IMR-90 (cell line): ENCODE measurements at regions not wholly inside any gene's neighbourhood (a gene's known extent, or its start where the extent isn't known, plus 50 kb on each side); places are given as distances from the start of the nearest gene placed in this dataset.

ENCODE experiments used
- BHLHE40 ChIP-seq: fragments of 150-350 bp; IDR thresholded peaks from 2 replicates; pipeline ENCODE4 v1.6.1; 2016; ENCODE audit warnings: mild to moderate bottlenecking, low read depth, low read length
- CEBPB ChIP-seq: IDR thresholded peaks from 2 replicates; pipeline ENCODE4 v1.6.1; 2012; ENCODE audit warnings: low read depth, low read length, improper control_type of control experiment
- CHD1 ChIP-seq: IDR thresholded peaks from 2 replicates; pipeline ENCODE4 v1.6.1; 2012; ENCODE audit warnings: low read depth, low read length, improper control_type of control experiment
- CTCF ChIP-seq: conservative IDR thresholded peaks from 2 replicates; pipeline ENCODE4 v1.5.1; 2012; ENCODE audit warnings: mild to moderate bottlenecking, low read depth, low read length, improper control_type of control experiment
- ELK1 ChIP-seq: fragments of 150-350 bp; IDR thresholded peaks from 2 replicates; pipeline ENCODE4 v1.6.1; 2016; ENCODE audit warnings: low read depth, mild to moderate bottlenecking, low read length, moderate library complexity, borderline replicate concordance
- MAFK ChIP-seq: IDR thresholded peaks from 2 replicates; pipeline ENCODE4 v1.6.1; 2012; ENCODE audit warnings: low read depth, low read length, improper control_type of control experiment
- MXI1 ChIP-seq: IDR thresholded peaks from 2 replicates; pipeline ENCODE4 v1.6.1; 2012; ENCODE audit warnings: low read depth, mild to moderate bottlenecking, low read length, moderate library complexity, borderline replicate concordance
- NFE2L2 ChIP-seq: fragments of 150-350 bp; IDR thresholded peaks from 2 replicates; pipeline ENCODE4 v1.6.1; 2016; ENCODE audit warnings: low read depth, mild to moderate bottlenecking, low read length
- POLR2A ChIP-seq: IDR thresholded peaks from 2 replicates; pipeline ENCODE4 v1.6.1; 2012; ENCODE audit warnings: mild to moderate bottlenecking, low read depth, low read length
- RAD21 ChIP-seq: IDR thresholded peaks from 2 replicates; pipeline ENCODE4 v1.6.1; 2012; ENCODE audit warnings: low read length, improper control_type of control experiment
- RFX5 ChIP-seq: IDR thresholded peaks from 2 replicates; pipeline ENCODE4 v1.8.0; 2012; ENCODE audit warnings: low read depth, mild to moderate bottlenecking, low read length, moderate library complexity
- SMC3 ChIP-seq: fragments of 150-350 bp; IDR thresholded peaks from 2 replicates; pipeline ENCODE4 v1.6.1; 2016; ENCODE audit warnings: low read depth, mild to moderate bottlenecking, antibody characterized with exemption, low read length, moderate library complexity
- TF ChIP-seq, protein P1 (sequence below): fragments of 150-350 bp; IDR thresholded peaks from 2 replicates; pipeline ENCODE4 v1.6.1; 2017; ENCODE audit warnings: mild to moderate bottlenecking, antibody characterized with exemption, low read length, low read depth

DNA sequence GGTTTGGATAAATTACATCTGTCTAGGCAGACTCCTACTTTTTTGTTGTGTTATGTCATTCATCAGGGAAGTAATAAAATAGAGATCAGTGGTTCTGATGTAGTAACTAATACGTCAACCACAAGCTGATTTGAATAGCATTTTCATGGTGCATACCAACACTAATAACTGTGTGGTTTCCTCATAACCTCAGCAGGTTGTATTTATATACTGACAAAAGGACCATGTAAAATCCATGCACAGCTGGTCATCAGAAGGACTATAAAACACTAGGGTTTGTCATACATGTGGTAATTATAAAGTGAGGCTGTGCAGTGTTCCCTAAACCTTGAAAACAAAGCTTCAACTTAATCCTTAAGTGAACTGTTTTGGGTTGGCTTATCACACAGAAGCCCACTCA, 216.8 kb upstream of the RBMS3 start:
- TF ChIP-seq SMC3, result no peak
- no peak for TF ChIP-seq MXI1
- TF ChIP-seq, protein P1, sequence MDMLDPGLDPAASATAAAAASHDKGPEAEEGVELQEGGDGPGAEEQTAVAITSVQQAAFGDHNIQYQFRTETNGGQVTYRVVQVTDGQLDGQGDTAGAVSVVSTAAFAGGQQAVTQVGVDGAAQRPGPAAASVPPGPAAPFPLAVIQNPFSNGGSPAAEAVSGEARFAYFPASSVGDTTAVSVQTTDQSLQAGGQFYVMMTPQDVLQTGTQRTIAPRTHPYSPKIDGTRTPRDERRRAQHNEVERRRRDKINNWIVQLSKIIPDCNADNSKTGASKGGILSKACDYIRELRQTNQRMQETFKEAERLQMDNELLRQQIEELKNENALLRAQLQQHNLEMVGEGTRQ, result no peak
- no peak for TF ChIP-seq POLR2A
- TF ChIP-seq NFE2L2, result no peak
- no peak for TF ChIP-seq CEBPB
- no peak for TF ChIP-seq CTCF
- TF ChIP-seq RFX5, result no peak
- TF ChIP-seq BHLHE40, result no peak
- no peak for TF ChIP-seq RAD21
- TF ChIP-seq CHD1, result no peak
- TF ChIP-seq MAFK, result no peak
- no peak for TF ChIP-seq ELK1
